Endodermal cell (in vitro differentiated cells): ENCODE measurements at regions not wholly inside any gene's neighbourhood (a gene's known extent, or its start where the extent isn't known, plus 50 kb on each side); places are given as distances from the start of the nearest gene placed in this dataset.
"Not testable (repeated sequence)": the region's sequence is repeated elsewhere in the genome, so short reads cannot be mapped to it uniquely, and the experiment has no call there.

Source experiments
- DNase-seq: peaks from one replicate; pipeline ENCODE4 v3.0.0-alpha.2; 2017
- H3K27ac ChIP-seq: 2 replicates; pipeline ENCODE4 v1.5.1; 2013; ENCODE audit warnings: mild to moderate bottlenecking, low read depth, low read length, moderate library complexity
- H3K27me3 ChIP-seq: 2 replicates; pipeline ENCODE4 v1.6.1; 2013; ENCODE audit warnings: mild to moderate bottlenecking, low read length, moderate library complexity; ENCODE audit not compliant: insufficient read depth, control insufficient read depth, poor library complexity, severe bottlenecking
- H3K36me3 ChIP-seq: 2 replicates; pipeline ENCODE4 v1.7.0; 2013; ENCODE audit warnings: mild to moderate bottlenecking, low read length, moderate library complexity; ENCODE audit not compliant: control insufficient read depth, insufficient read depth
- H3K4me1 ChIP-seq: one replicate; pipeline ENCODE4 v1.7.0; 2013; ENCODE audit warnings: low read length; ENCODE audit not compliant: control insufficient read depth, insufficient read depth
- H3K4me3 ChIP-seq: 2 replicates; pipeline ENCODE4 v1.5.1; 2013; ENCODE audit warnings: mild to moderate bottlenecking, low read length, moderate library complexity
- H3K9ac ChIP-seq: 2 replicates; pipeline ENCODE4 v1.6.1; 2013; ENCODE audit warnings: mild to moderate bottlenecking, low read length, moderate library complexity; ENCODE audit not compliant: poor library complexity, severe bottlenecking; ENCODE audit errors: extremely low read depth
- H3K9me3 ChIP-seq: 2 replicates; pipeline ENCODE4 v1.6.1; 2013; ENCODE audit warnings: mild to moderate bottlenecking, low read length, moderate library complexity; ENCODE audit not compliant: control insufficient read depth
- H3K27ac Mint-ChIP-seq: 2 replicates; pipeline ENCODE4 v1.8.0; 2020; ENCODE audit warnings: mixed read lengths
- H3K27me3 Mint-ChIP-seq: 2 replicates; pipeline ENCODE4 v1.8.0; 2021; ENCODE audit warnings: mild to moderate bottlenecking, mixed read lengths; ENCODE audit not compliant: insufficient read depth
- H3K36me3 Mint-ChIP-seq: 2 replicates; pipeline ENCODE4 v1.8.0; 2020; ENCODE audit warnings: low read depth, mixed read lengths
- H3K4me1 Mint-ChIP-seq: 2 replicates; pipeline ENCODE4 v1.8.0; 2020; ENCODE audit warnings: mixed read lengths
- H3K4me3 Mint-ChIP-seq: 2 replicates; pipeline ENCODE4 v1.8.0; 2020; ENCODE audit warnings: mild to moderate bottlenecking, moderate library complexity, mixed read lengths
- H3K9me3 Mint-ChIP-seq: 2 replicates; pipeline ENCODE4 v1.8.0; 2020; ENCODE audit warnings: mild to moderate bottlenecking, mixed read lengths
- CTCF ChIP-seq: fragments of 200-600 bp; sonication (generic); conservative IDR thresholded peaks from 2 replicates; pipeline ENCODE4 v1.5.0; 2021; ENCODE audit warnings: antibody characterized with exemption, mild to moderate bottlenecking
- WGBS, 2 experiments: methylation state at CpG; one replicate each; pipeline versions ENCODE4 v1.1.5 to v1.1.7; 2013; ENCODE audit warnings: missing lambda C conversion rate in 2 of 2, mixed read lengths in 1 of 2; ENCODE audit not compliant: insufficient coverage in 1 of 2, insufficient read length in 1 of 2; 5-methylcytosine and 5-hydroxymethylcytosine counted together

- no peak overlapping the region for H3K9ac ChIP-seq
Observed at GRCh38 chr12:75792687-75793086, 238.9 kb downstream of the PHLDA1 start.

DNA sequence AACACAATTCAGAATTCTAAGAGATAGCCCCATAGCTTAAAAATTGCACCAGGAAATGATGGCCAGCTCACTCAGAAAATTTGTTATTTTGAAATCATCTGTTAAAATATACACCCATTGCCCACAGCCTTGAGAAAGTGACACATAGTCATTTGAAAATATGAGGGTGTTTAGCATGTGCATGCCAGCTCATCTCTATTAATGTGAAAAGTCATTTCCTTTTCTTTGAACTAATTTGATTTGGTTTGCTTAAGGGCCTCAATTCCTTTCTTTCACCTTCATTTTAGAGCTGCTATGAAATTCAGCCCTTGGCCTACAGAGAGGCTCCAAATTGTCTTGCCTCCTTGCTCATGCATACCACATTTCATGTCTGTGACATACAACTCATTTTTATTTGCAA is 241.4 kb downstream of the PHLDA1 start:
- Histone ChIP-seq H3K27me3 (no peaks in the 10 kb centered on the region), H3K9ac (no peak overlapping the region), H3K4me3 (no peak overlapping the region), H3K9me3 (no peaks in the 10 kb centered on the region), H3K27ac (no peak overlapping the region), H3K36me3 (no peaks in the 10 kb centered on the region), H3K4me1 (no peaks in the 10 kb centered on the region)
- no peak for DNase-seq
- peaks cover 4% of the 10 kb centered on the region for H3K4me1 Mint-ChIP-seq
- H3K27ac Mint-ChIP-seq, result no peak overlapping the region
- no peak for TF ChIP-seq CTCF
- H3K9me3 Mint-ChIP-seq, result no peaks in the 10 kb centered on the region
- no peaks in the 10 kb centered on the region for H3K27me3 Mint-ChIP-seq
- no peak overlapping the region for H3K4me3 Mint-ChIP-seq
- no peaks in the 10 kb centered on the region for H3K36me3 Mint-ChIP-seq

More at GRCh38 chr12:75792687-75793086, 238.9 kb downstream of the PHLDA1 start:
- Histone ChIP-seq H3K36me3 (no peaks in the 10 kb centered on the region), H3K27ac (no peak overlapping the region), H3K4me3 (no peak overlapping the region), H3K4me1 (peaks cover under 1% of the 10 kb centered on the region), H3K27me3 (no peaks in the 10 kb centered on the region), H3K9me3 (no peaks in the 10 kb centered on the region)
- no peak for TF ChIP-seq CTCF
- WGBS, 2 experiments, result 100% methylated on average over 1 of the region's 1 CpG; no CpG with 5 or more reads in 1 of the 2 experiments
- Mint-ChIP-seq H3K9me3 (no peaks in the 10 kb centered on the region), H3K4me3 (no peak overlapping the region), H3K27me3 (no peaks in the 10 kb centered on the region), H3K36me3 (no peaks in the 10 kb centered on the region), H3K27ac (no peak overlapping the region), H3K4me1 (peaks cover 12% of the 10 kb centered on the region)
- DNase-seq, result no peak

DNA sequence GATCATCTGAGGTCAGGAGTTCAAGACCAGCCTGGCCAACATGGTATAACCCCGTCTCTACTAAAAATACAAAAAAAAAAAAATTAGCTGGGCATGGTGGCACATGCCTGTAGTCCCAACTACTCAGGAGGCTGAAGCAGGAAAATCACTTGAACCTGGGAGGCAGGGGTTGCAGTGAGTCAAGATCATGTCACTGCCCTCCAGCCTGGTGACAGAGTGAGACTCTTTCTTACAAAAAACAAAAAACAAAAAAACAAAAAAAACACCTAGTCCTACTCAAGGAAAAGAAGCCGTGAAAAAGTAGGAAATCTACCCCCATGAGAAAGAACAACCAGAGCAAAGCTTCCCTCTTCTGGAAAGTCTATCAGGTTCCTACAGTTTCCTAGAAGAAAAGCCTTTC is 244.4 kb downstream of the PHLDA1 start:
- H3K4me3 ChIP-seq, H3K36me3 ChIP-seq, H3K9ac ChIP-seq, H3K27ac ChIP-seq, H3K27me3 ChIP-seq, H3K4me3 Mint-ChIP-seq, H3K9me3 ChIP-seq, H3K9me3 Mint-ChIP-seq, H3K27ac Mint-ChIP-seq, H3K36me3 Mint-ChIP-seq, H3K27me3 Mint-ChIP-seq, DNase-seq, H3K4me1 ChIP-seq: not testable (repeated sequence)
- 95 to 100% methylated on average over 1 of the region's 2 CpGs for WGBS, 2 experiments
- peaks cover 13% of the 10 kb centered on the region for H3K4me1 Mint-ChIP-seq

DNA sequence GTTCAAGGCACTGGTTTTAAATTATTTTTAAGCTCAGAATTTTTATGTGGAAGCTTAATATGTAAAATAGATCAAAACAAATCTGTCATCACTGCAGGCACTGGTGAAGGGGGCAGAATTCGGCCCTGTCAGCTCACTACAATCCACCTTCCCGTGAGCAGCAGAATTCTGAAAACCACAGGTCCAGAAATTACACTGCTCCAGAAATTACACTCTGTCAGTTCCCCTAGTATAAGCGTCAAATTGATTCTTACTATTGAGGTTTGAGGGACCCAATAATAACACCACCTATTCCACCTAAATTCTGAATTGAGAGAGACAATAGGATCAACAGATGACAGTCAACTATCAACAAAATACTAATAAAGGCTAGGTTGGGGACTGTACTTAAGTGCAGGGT is 245.5 kb downstream of the PHLDA1 start:
- peaks cover 10% of the 10 kb centered on the region for H3K4me1 Mint-ChIP-seq
- Histone ChIP-seq H3K4me1 (no peaks in the 10 kb centered on the region), H3K27ac (no peak overlapping the region), H3K9me3 (peaks cover 6% of the 10 kb centered on the region), H3K9ac (no peak overlapping the region), H3K27me3 (no peaks in the 10 kb centered on the region), H3K36me3 (no peaks in the 10 kb centered on the region), H3K4me3 (no peak overlapping the region)
- no peaks in the 10 kb centered on the region for H3K36me3 Mint-ChIP-seq
- 99 to 100% methylated on average over 2 to 3 of the region's 3 CpGs for WGBS, 2 experiments
- H3K4me3 Mint-ChIP-seq, result no peak overlapping the region
- no peak overlapping the region for H3K27ac Mint-ChIP-seq
- peaks cover under 1% of the 10 kb centered on the region for H3K9me3 Mint-ChIP-seq
- DNase-seq, result no peak
- H3K27me3 Mint-ChIP-seq, result peaks cover 2% of the 10 kb centered on the region
- TF ChIP-seq CTCF, result no peak
